HG03432 (cell line): ENCODE measurements at regions not wholly inside any gene's neighbourhood (a gene's known extent, or its start where the extent isn't known, plus 50 kb on each side); places are given as distances from the start of the nearest gene placed in this dataset.

ENCODE experiments used
- ATAC-seq: cut with Tn5 transposase; IDR thresholded peaks from one replicate; pipeline ENCODE4 v1.9.1; 2021; ENCODE audit warnings: mild to moderate bottlenecking, moderate library complexity; ENCODE audit not compliant: unreplicated experiment

DNA sequence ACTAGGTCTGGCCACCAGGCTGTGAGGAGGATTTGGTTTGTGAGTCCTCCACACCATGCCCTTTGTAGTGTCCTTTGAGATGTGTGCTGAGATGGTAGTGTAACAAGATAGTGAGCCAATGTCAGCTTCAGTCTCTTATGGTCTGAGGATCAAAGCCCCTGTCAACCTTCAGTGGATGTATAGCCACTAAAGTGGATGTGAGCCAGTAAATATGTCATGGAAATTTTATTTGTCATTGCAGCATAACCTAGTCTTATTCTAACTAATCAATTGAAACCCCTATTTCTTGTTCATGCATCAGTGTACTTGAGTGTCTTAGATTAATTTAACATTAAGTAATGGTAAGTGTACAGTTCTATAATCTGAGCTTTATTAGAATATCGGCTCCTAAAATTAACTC, 51.0 kb upstream of the WAC start:
- no peak for ATAC-seq
